ENCODE measurements at regions not wholly inside any gene's neighbourhood (a gene's known extent, or its start where the extent isn't known, plus 50 kb on each side); places are given as distances from the start of the nearest gene placed in this dataset.
"Not testable (repeated sequence)": the region's sequence is repeated elsewhere in the genome, so short reads cannot be mapped to it uniquely, and the experiment has no call there.

- TF ChIP-seq CTCF (IDR thresholded peaks at IDR 0.05), result no peak
- H3K36me3 ChIP-seq, result no peaks in the 10 kb centered on the region
- no peak overlapping the region for H3K4me3 ChIP-seq
- no peaks in the 10 kb centered on the region for H3K27me3 ChIP-seq
- H3K27ac ChIP-seq, result no peak overlapping the region
- intact Hi-C loops (cut with DNase I; ENCODE audit: low total_unique reads), result no loop called here
- no peaks in the 10 kb centered on the region for H3K9me3 ChIP-seq
- DNase-seq, result no peak
- H3K4me1 ChIP-seq, result no peaks in the 10 kb centered on the region
These were observed 640.8 kb downstream of the MAT2B start for GRCh38 chr5:164146223-164146622.

- no peak overlapping the region for H3K4me3 ChIP-seq
These were observed 642.9 kb downstream of the MAT2B start for GRCh38 chr5:164148292-164148691.

GRCh38 chr5:164152539-164152938 lies 647.1 kb downstream of the MAT2B start:
- H3K27me3 ChIP-seq; H3K9me3 ChIP-seq; H3K4me3 ChIP-seq; H3K36me3 ChIP-seq; H3K4me1 ChIP-seq; DNase-seq; H3K27ac ChIP-seq; intact Hi-C loops (cut with DNase I; ENCODE audit: low total_unique reads): not testable (repeated sequence)

More at GRCh38 chr5:164148292-164148691, 642.9 kb downstream of the MAT2B start:
- H3K9me3 ChIP-seq, result no peaks in the 10 kb centered on the region
- intact Hi-C loops (cut with DNase I; ENCODE audit: low total_unique reads), result no loop called here
- no peaks in the 10 kb centered on the region for H3K36me3 ChIP-seq
- H3K27ac ChIP-seq, result no peak overlapping the region
- no peaks in the 10 kb centered on the region for H3K27me3 ChIP-seq
- no peaks in the 10 kb centered on the region for H3K4me1 ChIP-seq
- no peak for DNase-seq
- TF ChIP-seq CTCF (IDR thresholded peaks at IDR 0.05), result no peak

GRCh38 chr5:164153469-164154172 lies 648.2 kb downstream of the MAT2B start:
- H3K36me3 ChIP-seq, result no peaks in the 10 kb centered on the region
- no peaks in the 10 kb centered on the region for H3K9me3 ChIP-seq
- H3K4me1 ChIP-seq, result no peaks in the 10 kb centered on the region
- DNase-seq, result no peak
- TF ChIP-seq CTCF (IDR thresholded peaks at IDR 0.05), result no peak
- H3K27ac ChIP-seq, result no peak overlapping the region
- intact Hi-C loops (cut with DNase I; ENCODE audit: low total_unique reads), result no loop called here
- no peaks in the 10 kb centered on the region for H3K27me3 ChIP-seq
- H3K4me3 ChIP-seq, result no peak overlapping the region

GRCh38 chr5:164170814-164171213 lies 665.4 kb downstream of the MAT2B start:
- DNase-seq, result no peak
- Histone ChIP-seq H3K36me3 (no peaks in the 10 kb centered on the region), H3K9me3 (no peaks in the 10 kb centered on the region), H3K27ac (no peak overlapping the region), H3K27me3 (no peaks in the 10 kb centered on the region), H3K4me3 (no peak overlapping the region), H3K4me1 (no peaks in the 10 kb centered on the region)
- TF ChIP-seq CTCF (IDR thresholded peaks at IDR 0.05), result no peak
- intact Hi-C loops (cut with DNase I; ENCODE audit: low total_unique reads), result no loop called here

GRCh38 chr5:164175083-164175482 lies 669.7 kb downstream of the MAT2B start:
- Histone ChIP-seq H3K9me3 (no peaks in the 10 kb centered on the region), H3K27ac (no peak overlapping the region), H3K4me3 (no peak overlapping the region), H3K4me1 (no peaks in the 10 kb centered on the region), H3K36me3 (no peaks in the 10 kb centered on the region), H3K27me3 (no peaks in the 10 kb centered on the region)
- TF ChIP-seq CTCF (IDR thresholded peaks at IDR 0.05), result no peak
- intact Hi-C loops (cut with DNase I; ENCODE audit: low total_unique reads), result no loop called here
- DNase-seq, result no peak

Data from tibial artery (tissue), 4 donors.